Stimulated activated CD4-positive, alpha-beta T cell treated with anti-CD3 and anti-CD28 coated beads, TNF-alpha, amount 100 ng/mL, for 48 hours (primary cell): ENCODE measurements at regions not wholly inside any gene's neighbourhood (a gene's known extent, or its start where the extent isn't known, plus 50 kb on each side); places are given as distances from the start of the nearest gene placed in this dataset.

Source experiments
- DNase-seq, 3 donors: peaks; one replicate each; pipeline ENCODE4 v3.0.0-alpha.2; 2020; ENCODE audit warnings: low read depth in 3 of 3

GRCh38 chr14:42011221-42011620 lies 404.5 kb downstream of the LRFN5 start:
- no peak for DNase-seq

GRCh38 chr14:42004321-42004720 lies 397.6 kb downstream of the LRFN5 start:
- DNase-seq, result no peak

- no peak for DNase-seq
These were observed 395.5 kb downstream of the LRFN5 start for GRCh38 chr14:42002141-42002540.

- no peak for DNase-seq
These were observed 394.8 kb downstream of the LRFN5 start for GRCh38 chr14:42001431-42001830.

GRCh38 chr14:42000450-42000849 lies 393.8 kb downstream of the LRFN5 start:
- DNase-seq, result no peak

DNA sequence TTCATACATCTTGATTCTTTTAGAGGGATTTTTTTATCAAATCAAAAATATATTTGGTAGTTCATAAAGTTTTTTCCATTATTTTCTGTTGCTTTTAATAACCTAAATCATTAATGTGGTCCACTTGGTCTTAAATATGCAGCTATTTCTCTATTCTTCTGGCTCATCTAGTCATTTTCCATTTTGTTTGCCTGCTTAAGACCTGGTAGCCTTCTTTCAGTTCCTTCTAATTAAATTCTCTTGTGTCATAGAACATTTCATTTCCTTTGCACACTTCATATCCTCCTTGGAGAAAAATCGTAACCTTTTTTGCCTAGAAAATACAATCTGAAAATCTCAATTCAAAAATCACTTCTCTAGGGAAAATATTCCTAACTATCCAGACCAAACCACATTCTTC lies 387.0 kb downstream of the LRFN5 start:
- DNase-seq, result no peak

DNA sequence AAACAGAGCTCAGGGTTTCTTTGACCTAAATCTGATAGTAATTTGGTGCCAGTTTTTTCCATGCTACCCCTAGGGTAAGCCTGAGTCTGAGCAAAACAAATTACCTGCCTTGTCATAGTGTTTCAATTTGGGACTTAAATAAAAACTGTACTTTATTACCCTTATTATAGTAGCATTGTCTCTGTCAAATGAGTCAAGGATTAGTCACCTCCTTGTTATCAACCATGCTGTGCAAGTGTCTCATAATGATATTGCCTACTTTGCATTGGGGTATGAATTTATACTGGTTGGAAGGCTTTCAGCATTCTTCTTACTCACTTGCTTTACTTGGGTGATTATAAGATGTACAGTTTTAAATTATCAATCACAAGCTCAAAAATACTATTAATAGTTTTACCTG lies 380.0 kb downstream of the LRFN5 start:
- DNase-seq, result no peak

DNA sequence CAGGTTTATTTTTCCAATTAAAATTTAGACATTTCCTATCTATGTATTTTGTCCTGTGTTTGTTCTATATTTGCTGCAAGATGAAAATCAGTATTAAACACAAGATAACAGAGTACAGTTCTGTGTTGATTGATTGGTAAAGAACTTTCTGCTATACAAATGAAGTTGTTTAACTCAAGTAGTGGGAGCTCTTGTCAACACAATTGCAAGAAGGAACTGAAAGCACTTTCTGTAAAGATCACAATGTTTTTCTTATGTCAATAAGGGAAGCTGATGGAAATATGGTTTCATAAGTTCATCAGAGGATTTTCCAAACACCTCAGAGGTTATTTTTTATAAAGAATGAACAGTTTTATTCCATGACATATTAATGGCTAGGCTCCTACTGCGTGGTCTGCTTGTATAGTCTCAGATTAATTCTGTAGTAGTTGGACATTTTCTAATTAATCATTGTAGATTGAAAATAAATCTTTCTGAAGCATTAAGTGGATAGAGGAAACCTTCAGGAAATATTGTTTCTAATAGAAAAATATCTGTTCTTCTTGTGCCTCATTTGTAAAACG lies 379.5 kb downstream of the LRFN5 start:
- no peak for DNase-seq

- DNase-seq, result no peak
These were observed 366.5 kb downstream of the LRFN5 start for GRCh38 chr14:41973178-41973577.

GRCh38 chr14:41972531-41972930 lies 365.9 kb downstream of the LRFN5 start:
- no peak for DNase-seq

DNA sequence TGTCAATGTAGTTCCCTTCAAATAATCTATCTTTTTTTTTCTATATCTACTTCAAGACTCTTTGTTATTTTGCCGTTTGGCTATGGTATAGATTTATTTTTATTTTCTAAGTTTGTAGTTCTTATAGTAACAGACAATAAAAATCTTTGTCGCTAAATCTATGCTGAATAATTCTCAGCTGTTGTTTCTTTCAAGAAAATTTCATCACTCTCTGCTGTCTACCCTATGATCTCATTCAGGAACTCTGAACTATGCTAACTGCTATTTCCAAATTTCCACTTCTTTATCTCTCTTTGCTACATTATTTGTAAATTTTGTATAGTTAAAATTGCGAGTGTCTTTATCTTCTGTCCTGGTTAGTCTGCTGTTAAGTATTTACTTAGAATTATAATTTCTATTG lies 353.6 kb downstream of the LRFN5 start:
- DNase-seq, result no peak

DNA sequence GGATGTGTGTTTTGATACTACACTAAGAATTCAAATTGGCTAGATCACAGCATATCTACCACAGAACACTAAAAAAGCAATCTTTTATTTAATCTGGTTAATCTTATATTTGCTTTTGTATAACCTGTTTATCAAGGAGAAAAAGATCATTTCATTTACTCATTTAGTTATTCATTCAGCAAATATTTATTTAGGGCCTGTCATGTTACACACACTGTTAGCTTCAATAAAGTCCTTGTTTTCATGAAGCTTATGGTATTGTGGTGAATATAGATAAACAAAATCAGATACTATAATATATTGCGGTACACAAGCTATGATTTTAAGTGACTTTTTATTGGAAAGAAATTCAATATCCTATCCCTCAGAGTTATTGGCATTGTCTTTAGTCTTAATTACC lies 350.8 kb downstream of the LRFN5 start:
- DNase-seq, result no peak
